Forelimb muscle (tissue), 1 donor: ENCODE measurements at regions not wholly inside any gene's neighbourhood (a gene's known extent, or its start where the extent isn't known, plus 50 kb on each side); places are given as distances from the start of the nearest gene placed in this dataset.

Source experiments
- DNase-seq: peaks from one replicate; pipeline ENCODE4 v3.0.0-alpha.2; 2013; ENCODE audit warnings: low read depth

DNA sequence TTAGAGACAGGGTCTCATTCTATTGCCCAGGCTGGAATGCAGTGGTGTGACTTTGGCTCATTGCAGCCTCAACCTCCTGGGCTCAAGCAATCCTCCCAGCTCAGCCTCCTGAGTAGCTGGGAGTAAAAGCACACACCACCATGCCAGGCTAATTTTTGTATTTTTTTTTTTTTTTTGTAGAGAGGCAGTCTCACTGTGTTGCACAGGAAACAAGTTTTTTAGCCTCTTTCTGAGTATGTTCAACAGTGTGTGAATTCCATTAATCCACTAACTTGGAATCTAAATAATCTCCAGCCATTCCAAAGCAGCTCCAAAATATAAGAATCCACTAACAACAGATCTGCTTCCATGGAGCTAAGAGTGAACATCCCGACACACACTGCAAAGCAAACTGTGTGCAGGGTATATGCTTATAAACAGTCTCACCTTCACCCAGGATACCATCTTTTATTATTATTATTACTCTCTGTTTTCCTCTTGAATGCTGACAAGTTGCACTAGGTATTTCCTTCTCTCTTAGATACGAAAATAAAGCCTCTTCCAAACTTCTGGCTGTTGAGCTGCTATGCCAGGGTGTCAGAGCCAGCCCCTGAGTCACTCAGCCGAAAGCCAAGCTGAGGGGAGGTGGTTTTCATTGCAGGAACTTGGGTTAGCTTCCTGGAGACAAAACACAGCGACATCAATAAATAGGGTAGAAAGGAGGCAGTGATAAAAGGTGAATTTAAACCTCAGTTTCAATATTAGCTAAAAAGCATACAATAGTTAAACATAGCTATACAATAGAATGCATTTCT, 264.9 kb downstream of the HIVEP2 start:
- no peak for DNase-seq

DNA sequence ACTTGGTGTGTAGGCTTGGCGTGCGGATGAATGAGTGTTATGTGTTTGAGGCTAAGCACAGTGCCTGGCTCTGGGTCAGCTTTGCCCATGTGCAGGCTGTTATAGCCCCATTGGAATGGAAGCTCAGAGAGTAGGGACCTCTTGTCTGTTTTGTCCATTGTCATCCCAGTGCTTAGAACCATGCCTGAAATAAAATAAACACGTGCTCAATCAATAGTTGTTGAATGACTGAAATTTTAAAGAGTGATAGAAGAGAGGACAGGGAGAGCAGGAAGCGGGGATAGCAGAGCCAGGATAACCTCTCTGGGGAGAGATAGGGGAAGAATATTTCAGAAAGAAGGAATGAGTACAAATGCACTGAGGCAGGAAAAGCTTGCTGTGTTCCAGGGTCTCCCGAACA, 263.9 kb downstream of the HIVEP2 start:
- DNase-seq = no peak

GRCh38 chr6:142682985-142683384, 262.0 kb downstream of the HIVEP2 start:
- no peak for DNase-seq

DNA sequence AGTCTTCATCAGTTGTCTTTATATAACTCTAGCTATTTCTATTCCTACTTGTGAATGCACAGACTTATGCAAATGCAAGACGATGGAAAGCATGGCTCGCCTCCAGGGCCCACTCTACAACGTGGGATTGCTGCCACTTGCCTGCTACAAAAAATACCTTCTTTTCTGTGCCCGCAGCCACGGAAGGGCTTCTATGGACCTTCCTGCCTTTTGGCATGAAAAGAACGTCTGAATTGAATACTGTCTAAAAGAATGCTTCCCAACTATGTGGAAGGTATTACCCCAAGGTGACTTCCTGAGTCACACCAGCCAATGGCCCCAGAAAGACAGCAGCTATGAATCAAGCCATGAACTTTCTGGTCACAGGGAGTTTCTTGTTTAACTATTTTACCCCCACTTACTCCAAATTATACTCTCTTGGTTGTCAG, 261.2 kb downstream of the HIVEP2 start:
- DNase-seq = no peak

DNA sequence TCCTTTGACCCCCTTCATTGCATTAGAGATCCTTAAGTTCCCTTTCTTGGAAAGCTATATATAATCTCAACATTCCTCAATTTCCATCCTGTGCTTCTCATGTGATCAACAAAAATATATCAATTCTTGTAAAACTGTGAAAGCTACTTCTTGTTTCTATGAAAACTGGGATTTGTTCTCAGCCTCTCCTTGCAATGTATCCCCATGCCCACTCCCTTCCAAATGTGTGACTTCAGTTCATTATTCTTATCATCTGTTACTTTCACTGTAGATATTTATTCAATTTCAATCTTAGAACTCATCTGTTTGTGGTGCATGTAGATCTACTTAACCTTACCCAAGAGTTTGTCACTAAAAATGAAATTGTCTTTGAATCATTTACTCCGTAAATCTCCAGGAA, 260.6 kb downstream of the HIVEP2 start:
- DNase-seq = no peak

- no peak for DNase-seq
Observed at GRCh38 chr6:142685852-142686506, 259.0 kb downstream of the HIVEP2 start.

DNA sequence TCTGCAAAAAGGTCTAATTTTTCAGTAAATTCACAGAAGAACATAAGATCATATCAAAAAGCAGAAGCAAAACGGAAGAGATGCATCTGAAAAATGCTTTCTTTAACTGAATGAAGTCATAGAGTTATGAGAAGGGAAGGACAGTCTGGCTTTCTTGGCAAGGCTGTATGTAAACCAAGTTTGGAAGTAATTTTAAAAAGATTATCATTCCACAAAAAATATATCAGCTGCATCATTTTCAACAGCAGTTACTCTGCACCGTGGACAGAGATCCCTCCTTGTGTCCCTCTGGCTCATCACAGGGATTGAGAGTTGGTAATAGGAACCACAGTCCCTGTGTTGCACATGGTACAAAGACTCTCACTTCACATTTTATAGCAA, 258.5 kb downstream of the HIVEP2 start:
- DNase-seq = no peak

DNA sequence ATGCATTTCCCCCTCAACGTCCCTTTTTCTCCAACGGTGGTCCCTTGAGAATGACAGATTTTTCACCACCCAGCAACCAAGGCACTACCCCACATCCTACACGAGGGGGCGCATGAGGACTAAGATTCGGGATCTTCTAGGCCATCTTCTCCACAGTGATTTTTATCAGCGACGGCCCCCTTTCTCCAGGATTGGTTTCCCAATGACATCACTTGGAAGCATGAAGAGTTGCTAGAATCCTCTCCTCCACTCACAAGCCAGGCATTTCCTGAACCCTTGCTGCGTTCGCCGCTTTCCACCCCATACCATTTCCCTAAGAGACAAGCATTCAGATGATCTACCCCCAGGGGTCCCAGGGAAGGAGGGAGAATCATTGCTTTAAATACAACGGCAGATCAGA, 252.0 kb downstream of the HIVEP2 start:
- DNase-seq = no peak

DNA sequence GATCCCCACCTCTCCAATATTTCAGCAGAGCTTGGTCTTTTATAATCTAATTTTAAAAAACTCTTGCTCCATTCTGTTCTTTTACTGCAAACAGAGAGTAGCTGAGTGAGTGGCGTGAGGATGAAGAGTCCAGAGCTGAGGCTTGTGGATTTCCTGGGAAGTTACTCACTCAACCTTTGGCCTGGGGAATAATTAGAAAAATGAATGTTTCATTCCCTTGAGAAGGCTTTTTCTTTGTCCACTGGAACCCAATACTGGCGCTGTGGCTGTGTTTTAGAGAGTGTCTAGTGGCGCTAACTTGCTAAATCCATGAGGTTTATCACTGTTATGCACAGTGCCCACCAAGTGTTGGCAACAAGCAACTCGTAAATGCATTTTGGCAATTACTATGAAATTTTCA, 251.5 kb downstream of the HIVEP2 start:
- no peak for DNase-seq

- DNase-seq = no peak
Observed at GRCh38 chr6:142694054-142694453, 250.9 kb downstream of the HIVEP2 start.

DNA sequence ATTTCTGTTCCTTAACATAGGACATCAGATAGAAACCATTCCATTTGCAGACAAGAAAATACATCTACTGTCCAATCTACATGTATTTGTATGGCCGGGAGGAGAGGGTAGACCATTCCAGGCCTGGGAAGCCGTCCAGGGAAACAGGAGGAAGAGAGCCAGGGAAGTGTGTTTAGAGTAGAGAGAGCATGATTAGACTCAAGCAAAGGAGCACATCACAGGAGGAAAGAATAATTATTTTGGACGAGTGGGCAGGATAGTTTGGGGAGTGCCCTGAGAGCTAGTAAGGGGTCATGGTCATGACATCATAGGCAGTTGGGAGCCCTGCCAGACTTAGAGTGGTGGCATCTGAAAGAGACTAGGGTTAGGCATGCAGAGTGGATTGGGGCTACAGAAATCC, 250.0 kb downstream of the HIVEP2 start:
- DNase-seq = peak; percentile 69

DNA sequence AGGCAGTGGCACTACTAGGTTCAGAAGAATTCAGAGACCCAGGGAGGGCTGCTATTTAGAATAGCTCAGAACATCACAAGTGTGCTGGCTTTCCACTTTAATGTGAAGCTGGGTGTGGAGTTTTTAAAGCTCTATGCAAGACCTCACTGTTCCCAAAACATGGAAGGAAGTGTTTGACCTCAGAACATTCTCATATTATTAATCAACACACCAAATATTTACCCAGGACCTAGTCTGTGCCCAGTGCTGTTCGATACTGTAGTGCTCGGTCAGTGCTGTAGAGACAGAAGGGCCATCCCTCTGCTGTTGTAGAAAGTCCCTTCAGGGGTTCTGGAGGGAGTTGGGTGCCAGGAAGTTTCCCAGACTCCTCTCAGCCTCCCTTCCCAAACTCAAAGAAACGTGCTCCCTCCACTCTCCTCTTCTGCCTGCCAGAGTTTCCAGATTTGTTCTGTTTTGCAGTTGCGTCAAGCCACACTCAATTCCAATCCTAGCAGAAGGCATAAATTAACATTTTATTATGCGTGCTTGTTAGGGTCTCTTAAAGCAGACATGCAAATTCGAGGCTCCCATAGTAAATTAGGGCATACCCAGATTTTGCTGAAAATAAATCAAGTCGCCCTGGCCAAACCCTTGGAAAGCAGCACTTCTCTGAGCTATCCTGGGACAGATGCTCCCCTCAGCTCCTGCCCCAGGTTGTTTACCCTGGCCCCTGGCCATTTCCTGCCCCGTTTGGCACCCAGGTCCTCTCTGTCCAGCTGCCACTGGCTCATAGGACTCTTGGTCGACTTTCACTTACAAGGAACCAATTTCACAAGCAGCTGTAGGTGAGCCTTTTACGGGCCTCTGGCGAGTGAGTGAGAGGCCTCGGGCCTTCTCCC, 248.6 kb downstream of the HIVEP2 start:
- DNase-seq = no peak

DNA sequence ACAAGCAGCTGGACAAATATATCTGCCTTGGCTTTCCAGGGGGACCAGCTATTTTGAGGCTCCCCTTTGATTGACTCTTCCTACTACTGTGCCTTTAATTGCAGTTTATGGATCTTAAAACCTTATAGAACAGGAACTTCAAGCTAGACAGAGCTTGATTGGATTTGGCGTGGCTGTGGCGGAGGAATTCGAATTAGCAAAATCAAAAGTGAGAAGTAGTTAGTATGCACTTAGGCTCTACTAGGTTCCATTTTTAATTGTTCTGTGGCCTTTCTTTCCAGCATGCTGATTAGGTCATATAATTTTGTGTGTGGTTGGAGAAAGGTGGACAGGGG, 248.0 kb downstream of the HIVEP2 start:
- DNase-seq = no peak

GRCh38 chr6:142697922-142698321, 247.1 kb downstream of the HIVEP2 start:
- DNase-seq = no peak

DNA sequence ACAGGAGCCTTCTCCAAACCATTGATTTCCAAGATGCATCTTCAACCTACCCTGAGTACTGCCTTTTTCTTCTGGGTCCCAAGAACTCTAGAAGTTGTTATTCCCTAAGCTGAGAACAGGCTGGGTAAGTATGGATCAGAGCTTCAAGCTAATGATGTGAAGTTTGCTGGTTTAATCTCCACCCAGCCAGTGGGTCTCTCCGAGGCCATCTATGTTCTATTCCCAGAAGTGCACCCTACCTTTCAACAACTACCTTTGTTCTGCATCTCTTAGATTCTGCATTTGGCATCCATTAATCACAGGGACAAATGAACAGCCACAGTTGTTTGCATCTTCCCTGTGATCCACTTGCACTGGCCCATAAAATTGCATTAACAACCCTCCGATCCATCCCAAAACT, 246.2 kb downstream of the HIVEP2 start:
- no peak for DNase-seq

DNA sequence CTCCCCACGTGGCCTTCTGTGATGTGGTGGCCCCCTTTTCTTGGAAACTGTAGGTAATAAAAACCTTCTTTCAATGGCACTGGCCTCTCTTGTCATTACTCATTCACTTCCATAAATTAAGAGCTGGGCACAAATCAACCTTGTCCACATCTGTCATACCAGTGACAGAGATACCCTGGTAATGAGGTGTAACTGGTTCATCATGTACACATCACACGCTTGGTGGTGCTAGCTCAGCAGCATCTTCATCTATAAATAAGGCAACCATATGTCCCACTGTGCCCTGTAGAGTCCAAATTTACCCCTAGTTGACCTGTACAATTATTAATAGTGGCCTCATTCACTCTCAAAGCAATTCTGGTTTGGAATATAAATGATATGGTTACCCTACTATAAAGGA, 245.6 kb downstream of the HIVEP2 start:
- no peak for DNase-seq

DNA sequence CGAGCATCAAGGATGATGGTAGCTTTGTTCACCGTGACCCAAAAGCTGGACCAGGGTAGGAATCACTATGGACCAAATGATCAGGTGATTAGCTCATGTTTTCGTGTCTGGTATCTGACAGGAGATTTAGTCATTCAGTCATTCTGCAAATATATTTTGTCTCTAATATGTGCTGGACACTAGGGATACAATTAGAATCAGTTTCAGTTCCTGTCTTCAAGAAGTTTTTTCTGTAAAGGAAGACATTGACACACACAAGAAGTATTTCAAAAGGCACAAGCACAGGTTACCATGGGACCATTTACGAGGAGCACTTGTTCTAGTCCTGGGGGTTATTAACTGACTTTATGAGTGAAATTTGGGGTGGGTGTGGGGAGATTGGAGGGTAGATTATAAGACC, 244.9 kb downstream of the HIVEP2 start:
- no peak for DNase-seq

GRCh38 chr6:142700671-142701312, 244.2 kb downstream of the HIVEP2 start:
- DNase-seq = no peak
